PC-3 (cell line): ENCODE measurements at regions not wholly inside any gene's neighbourhood (a gene's known extent, or its start where the extent isn't known, plus 50 kb on each side); places are given as distances from the start of the nearest gene placed in this dataset.

ENCODE experiments used
- EZH2 ChIP-seq: fragments of 300-600 bp; sonication (generic); IDR thresholded peaks from one replicate; pipeline ENCODE4 v1.6.1; 2017; ENCODE audit warnings: antibody characterized with exemption, mild to moderate bottlenecking, low read length; ENCODE audit not compliant: unreplicated experiment
- TF ChIP-seq, protein P1 (sequence below): fragments of 300-600 bp; sonication (generic); conservative IDR thresholded peaks from 2 replicates; pipeline ENCODE4 v1.5.1; 2017; ENCODE audit warnings: antibody characterized with exemption, low read depth, mild to moderate bottlenecking, low read length

- TF ChIP-seq, protein P1, sequence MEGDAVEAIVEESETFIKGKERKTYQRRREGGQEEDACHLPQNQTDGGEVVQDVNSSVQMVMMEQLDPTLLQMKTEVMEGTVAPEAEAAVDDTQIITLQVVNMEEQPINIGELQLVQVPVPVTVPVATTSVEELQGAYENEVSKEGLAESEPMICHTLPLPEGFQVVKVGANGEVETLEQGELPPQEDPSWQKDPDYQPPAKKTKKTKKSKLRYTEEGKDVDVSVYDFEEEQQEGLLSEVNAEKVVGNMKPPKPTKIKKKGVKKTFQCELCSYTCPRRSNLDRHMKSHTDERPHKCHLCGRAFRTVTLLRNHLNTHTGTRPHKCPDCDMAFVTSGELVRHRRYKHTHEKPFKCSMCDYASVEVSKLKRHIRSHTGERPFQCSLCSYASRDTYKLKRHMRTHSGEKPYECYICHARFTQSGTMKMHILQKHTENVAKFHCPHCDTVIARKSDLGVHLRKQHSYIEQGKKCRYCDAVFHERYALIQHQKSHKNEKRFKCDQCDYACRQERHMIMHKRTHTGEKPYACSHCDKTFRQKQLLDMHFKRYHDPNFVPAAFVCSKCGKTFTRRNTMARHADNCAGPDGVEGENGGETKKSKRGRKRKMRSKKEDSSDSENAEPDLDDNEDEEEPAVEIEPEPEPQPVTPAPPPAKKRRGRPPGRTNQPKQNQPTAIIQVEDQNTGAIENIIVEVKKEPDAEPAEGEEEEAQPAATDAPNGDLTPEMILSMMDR = no peak
- no peak for TF ChIP-seq EZH2
Measured at GRCh38 chr2:118535818-118536212, 311.6 kb downstream of the EN1 start.
